ENCODE measurements at regions not wholly inside any gene's neighbourhood (a gene's known extent, or its start where the extent isn't known, plus 50 kb on each side); places are given as distances from the start of the nearest gene placed in this dataset.
"Not testable (repeated sequence)": the region's sequence is repeated elsewhere in the genome, so short reads cannot be mapped to it uniquely, and the experiment has no call there.

- peak; percentile 35 for DNase-seq
Measured at GRCh38 chr6:18527836-18528743, 140.9 kb downstream of the RNF144B start.

- no peak for DNase-seq
Measured at GRCh38 chr6:18530201-18530600, 143.1 kb downstream of the RNF144B start.

DNA sequence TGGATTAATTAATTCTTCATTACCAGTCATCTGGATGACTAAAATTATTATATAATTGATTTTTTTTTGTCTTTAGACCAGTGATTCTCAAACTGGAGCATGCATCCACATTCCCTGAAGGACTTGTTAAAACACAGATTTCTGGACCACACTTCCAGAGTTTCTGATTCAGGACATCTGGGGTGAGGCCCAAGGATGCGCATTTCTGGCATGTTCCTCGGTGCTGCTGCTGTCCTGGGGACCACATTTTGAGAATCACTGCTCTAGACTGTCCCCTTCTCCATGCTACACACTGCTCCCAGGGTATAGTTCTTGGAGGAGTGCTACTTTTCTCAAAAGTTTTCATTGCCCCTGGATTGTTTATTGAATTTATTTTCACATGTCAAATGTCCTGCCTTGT is 145.0 kb downstream of the RNF144B start:
- no peak for DNase-seq

DNA sequence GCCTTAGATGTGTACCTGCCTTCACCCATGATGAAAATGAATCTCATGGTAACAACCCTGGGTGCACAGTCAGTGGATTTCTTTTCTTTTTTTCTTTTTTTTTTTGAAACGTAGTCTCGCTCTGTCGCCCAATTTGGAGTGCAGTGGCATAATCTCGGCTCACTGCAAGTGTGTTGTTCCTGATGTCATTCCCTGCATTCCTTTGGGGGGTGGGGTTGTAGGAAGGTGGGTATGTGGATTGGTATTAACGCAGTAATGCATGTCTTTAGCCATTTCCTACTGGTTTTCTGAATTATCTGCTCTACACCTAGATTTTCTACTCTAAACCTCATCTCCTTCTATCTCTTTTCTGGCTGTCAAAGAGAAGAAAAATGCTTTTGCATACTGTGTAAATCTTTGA is 146.6 kb downstream of the RNF144B start:
- no peak for DNase-seq

- no peak for DNase-seq
Measured at GRCh38 chr6:18536591-18537055, 149.5 kb downstream of the RNF144B start.

- DNase-seq, result no peak
Measured at GRCh38 chr6:18538315-18538714, 151.2 kb downstream of the RNF144B start.

GRCh38 chr6:18543051-18543450 is 155.9 kb downstream of the RNF144B start:
- DNase-seq, result no peak

- not testable (repeated sequence) for DNase-seq
Measured at GRCh38 chr6:18545142-18545541, 158.0 kb downstream of the RNF144B start.

DNA sequence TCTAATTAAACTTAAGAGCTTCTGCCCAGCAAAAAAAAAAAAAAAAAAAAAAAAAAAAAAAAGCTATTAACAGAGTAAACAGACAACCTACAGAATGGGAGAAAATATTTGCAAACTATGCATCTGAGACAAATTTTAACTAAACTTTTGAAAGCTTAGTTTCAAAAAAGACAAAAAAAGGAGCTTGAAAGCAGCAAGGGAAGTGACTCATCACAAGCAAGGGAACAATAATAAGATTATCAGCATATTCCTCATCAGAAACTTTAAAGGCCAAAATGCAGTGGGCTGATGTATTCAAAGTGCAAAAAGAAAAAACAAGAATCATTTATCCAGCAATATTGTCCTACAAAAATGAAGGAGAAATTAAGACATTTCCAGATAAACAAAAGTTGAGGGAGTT is 158.6 kb downstream of the RNF144B start:
- no peak for DNase-seq

DNA sequence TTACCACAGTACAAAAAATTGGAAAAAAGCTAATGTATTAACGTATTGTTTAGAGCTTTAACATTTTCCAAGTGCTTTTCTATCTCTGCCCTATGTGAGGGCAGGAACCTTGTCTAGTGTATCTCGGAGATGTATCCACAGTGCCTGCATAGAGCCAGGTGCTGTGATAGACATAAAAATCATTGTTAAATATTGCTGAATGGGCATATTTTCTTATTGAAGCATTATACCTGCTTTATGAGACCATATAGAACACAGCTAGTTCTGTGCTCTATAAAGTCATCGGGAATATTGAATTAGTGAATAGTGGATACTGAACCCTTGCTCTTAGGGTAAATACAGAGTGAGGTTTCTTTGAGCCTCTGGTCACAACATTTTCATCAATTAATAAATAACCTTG is 163.0 kb downstream of the RNF144B start:
- DNase-seq, result no peak

GRCh38 chr6:18551228-18551627 is 164.1 kb downstream of the RNF144B start:
- no peak for DNase-seq

GRCh38 chr6:18555750-18556149 is 168.6 kb downstream of the RNF144B start:
- no peak for DNase-seq

- no peak for DNase-seq
Measured at GRCh38 chr6:18561037-18561750, 174.0 kb downstream of the RNF144B start.

DNA sequence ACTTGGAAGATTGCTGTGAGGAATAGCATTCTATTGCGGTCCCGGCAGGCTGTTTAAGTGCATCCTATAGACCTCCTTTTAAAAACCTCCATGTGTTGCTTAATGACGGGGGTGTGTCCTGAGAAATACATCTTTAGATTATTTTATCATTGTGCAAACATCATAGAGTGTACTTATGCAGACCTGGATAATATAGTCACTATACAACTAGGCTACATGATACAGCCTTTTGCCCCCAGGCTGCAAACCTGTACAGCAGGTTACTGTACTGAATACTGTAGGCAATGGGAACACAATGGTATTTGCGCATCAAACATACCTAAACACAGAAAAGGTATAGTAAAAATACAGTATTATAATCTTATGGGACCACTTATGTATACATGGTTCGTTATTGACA is 175.6 kb downstream of the RNF144B start:
- DNase-seq, result no peak

GRCh38 chr6:18564775-18565174 is 177.6 kb downstream of the RNF144B start:
- DNase-seq, result no peak

GRCh38 chr6:18565231-18565630 is 178.1 kb downstream of the RNF144B start:
- no peak for DNase-seq

- no peak for DNase-seq
Measured at GRCh38 chr6:18567380-18567779, 180.2 kb downstream of the RNF144B start.

DNA sequence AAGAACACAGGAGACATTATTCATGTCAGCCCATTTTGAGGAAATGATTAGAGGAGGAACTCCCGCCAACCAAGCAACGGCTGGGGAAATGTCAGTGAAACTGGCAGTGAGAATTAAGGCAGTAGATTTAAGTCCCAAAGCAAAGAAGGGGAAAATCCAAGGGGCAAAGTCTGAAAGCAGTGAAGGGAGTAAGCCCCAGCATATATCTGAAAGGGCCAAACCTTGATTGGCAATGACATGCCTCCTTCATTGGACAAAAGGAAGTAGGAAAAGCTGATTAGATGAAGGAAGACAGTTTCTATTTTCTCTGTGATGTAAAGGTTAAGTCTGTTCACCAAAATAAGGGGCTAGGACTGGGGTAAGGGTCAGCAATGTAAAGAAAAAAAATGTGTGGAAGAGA is 190.3 kb downstream of the RNF144B start:
- DNase-seq, result no peak

DNA sequence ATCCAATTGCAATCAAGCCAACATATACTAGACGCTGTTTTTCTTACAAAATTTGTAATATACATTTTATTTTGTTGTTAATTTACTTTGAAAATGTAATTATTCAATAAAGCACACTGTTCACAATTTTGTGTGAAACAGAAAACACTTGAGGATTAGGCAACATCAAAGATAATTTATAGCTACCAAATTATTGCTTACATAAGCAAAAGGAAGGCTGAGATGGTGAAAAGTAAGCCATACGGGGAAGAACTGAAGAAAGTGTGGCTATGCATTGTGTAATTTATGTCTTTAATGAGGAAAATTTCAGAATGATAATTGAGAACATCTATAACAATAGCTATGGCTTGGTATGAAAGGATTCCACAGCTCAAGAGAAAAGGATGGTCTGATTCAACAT is 192.0 kb downstream of the RNF144B start:
- DNase-seq, result no peak

- no peak for DNase-seq
Measured at GRCh38 chr6:18579869-18580268, 192.7 kb downstream of the RNF144B start.

- DNase-seq, result no peak
Measured at GRCh38 chr6:18584372-18584771, 197.2 kb downstream of the RNF144B start.

GRCh38 chr6:18585032-18585573 is 198.0 kb downstream of the RNF144B start:
- no peak for DNase-seq

- no peak for DNase-seq
Measured at GRCh38 chr6:18586133-18586532, 199.0 kb downstream of the RNF144B start.

All from COR-L47 (cell line).